Breast epithelium (tissue), 3 donors: ENCODE measurements at regions not wholly inside any gene's neighbourhood (a gene's known extent, or its start where the extent isn't known, plus 50 kb on each side); places are given as distances from the start of the nearest gene placed in this dataset.

Experiments used
- POLR2A ChIP-seq: fragments of 450-650 bp; IDR thresholded peaks from one replicate; pipeline ENCODE4 v1.6.1; 2016; ENCODE audit warnings: antibody characterized with exemption, mild to moderate bottlenecking, moderate library complexity
- POLR2AphosphoS5 ChIP-seq, 3 donors: sonication (generic); formaldehyde crosslinking; IDR thresholded peaks; one replicate each; pipeline ENCODE4 v1.6.1; 2017; ENCODE audit warnings: antibody characterized with exemption in 3 of 3
- TF ChIP-seq, protein P1 (sequence below), 3 donors: fragments of 450-650 bp; IDR thresholded peaks; one replicate each; pipeline ENCODE4 v1.5.1; 2016 to 2017; ENCODE audit warnings: antibody characterized with exemption in 3 of 3, mild to moderate bottlenecking in 3 of 3, moderate library complexity in 3 of 3

DNA sequence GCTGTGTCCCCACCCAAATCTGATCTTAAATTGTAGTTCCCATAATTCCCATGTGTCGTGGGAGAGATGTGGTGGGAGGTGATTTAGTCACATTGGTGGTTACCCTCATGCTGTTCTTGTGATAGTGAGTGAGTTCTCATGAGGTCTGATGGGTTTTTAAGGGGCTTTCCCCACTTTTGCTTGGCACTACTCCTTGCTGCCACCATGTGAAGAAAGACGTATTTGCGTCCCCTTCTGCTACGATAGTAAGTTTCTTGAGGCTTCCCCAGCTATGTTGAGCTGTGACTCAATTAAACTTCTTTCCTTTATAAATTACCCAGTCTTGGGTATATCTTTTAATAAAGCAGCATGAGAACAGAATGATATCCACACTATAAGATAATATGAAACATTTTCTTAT lies 1023.4 kb downstream of the TLE4 start:
- TF ChIP-seq, protein P1, sequence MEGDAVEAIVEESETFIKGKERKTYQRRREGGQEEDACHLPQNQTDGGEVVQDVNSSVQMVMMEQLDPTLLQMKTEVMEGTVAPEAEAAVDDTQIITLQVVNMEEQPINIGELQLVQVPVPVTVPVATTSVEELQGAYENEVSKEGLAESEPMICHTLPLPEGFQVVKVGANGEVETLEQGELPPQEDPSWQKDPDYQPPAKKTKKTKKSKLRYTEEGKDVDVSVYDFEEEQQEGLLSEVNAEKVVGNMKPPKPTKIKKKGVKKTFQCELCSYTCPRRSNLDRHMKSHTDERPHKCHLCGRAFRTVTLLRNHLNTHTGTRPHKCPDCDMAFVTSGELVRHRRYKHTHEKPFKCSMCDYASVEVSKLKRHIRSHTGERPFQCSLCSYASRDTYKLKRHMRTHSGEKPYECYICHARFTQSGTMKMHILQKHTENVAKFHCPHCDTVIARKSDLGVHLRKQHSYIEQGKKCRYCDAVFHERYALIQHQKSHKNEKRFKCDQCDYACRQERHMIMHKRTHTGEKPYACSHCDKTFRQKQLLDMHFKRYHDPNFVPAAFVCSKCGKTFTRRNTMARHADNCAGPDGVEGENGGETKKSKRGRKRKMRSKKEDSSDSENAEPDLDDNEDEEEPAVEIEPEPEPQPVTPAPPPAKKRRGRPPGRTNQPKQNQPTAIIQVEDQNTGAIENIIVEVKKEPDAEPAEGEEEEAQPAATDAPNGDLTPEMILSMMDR (IDR thresholded peaks at IDR 0.05) = no peak
- no peak for TF ChIP-seq POLR2A
- TF ChIP-seq POLR2AphosphoS5 (IDR thresholded peaks at IDR 0.05) = no peak
